PC-3 (cell line): ENCODE measurements at regions not wholly inside any gene's neighbourhood (a gene's known extent, or its start where the extent isn't known, plus 50 kb on each side); places are given as distances from the start of the nearest gene placed in this dataset.

Experiments used
- ATAC-seq: fragments of 200-7000 bp; cut with Tn5 transposase; 2 replicates; pipeline ENCODE4 v1.9.1; 2020; ENCODE audit warnings: mild to moderate bottlenecking, moderate library complexity
- BruUV-seq: library from RNA; stranded (reverse); fragments of 400-500 nt; replicated peaks from 2 replicates; lab custom pipeline; 2021; lab: Mats Ljungman, UMichigan
- CTCF ChIA-PET: fragments of 300-600 bp; sonication (Branson Sonifier 250); formaldehyde crosslinking; loops from one replicate; lab custom pipeline; 2022; ENCODE audit warnings: antibody characterized with exemption; lab: Charles Lee
- POLR2A ChIA-PET: fragments of 300-600 bp; sonication (Branson Sonifier 250); formaldehyde crosslinking; loops from one replicate; lab custom pipeline; 2022; ENCODE audit warnings: antibody characterized with exemption; ENCODE audit not compliant: unreplicated experiment; lab: Charles Lee
- DNase-seq: peaks from one replicate; pipeline ENCODE4 v3.0.0-alpha.2; 2015
- H2AFZ ChIP-seq: fragments of 300-600 bp; sonication (generic); 2 replicates; pipeline ENCODE4 v1.6.0; 2016; ENCODE audit warnings: antibody characterized with exemption, low read length
- H3F3A ChIP-seq: fragments of 300-600 bp; sonication (generic); one replicate; pipeline ENCODE4 v1.6.0; 2017; ENCODE audit warnings: antibody characterized with exemption, low read length, control low read depth, mild to moderate bottlenecking; ENCODE audit not compliant: unreplicated experiment
- H3K27ac ChIP-seq: fragments of 300-600 bp; sonication (generic); 2 replicates; pipeline ENCODE4 v1.5.1; 2016; ENCODE audit warnings: mild to moderate bottlenecking, low read length
- H3K27me3 ChIP-seq: fragments of 300-600 bp; sonication (generic); 2 replicates; pipeline ENCODE4 v1.6.1; 2016; ENCODE audit warnings: low read length, mixed read lengths
- H3K36me3 ChIP-seq: fragments of 300-600 bp; sonication (generic); 2 replicates; pipeline ENCODE4 v1.6.1; 2016; ENCODE audit warnings: low read depth, mixed run types, low read length, mixed read lengths
- H3K4me1 ChIP-seq: fragments of 300-600 bp; sonication (generic); 2 replicates; pipeline ENCODE4 v1.5.1; 2016; ENCODE audit warnings: low read length; ENCODE audit not compliant: insufficient read depth
- H3K4me2 ChIP-seq: fragments of 300-600 bp; sonication (generic); 2 replicates; pipeline ENCODE4 v1.6.0; 2016; ENCODE audit warnings: low read length
- H3K4me3 ChIP-seq: fragments of 300-600 bp; sonication (generic); 2 replicates; pipeline ENCODE4 v1.5.1; 2016; ENCODE audit warnings: mild to moderate bottlenecking, low read length, mixed read lengths
- H3K79me2 ChIP-seq: fragments of 300-600 bp; sonication (generic); 2 replicates; pipeline ENCODE4 v1.6.1; 2017; ENCODE audit warnings: low read length, mixed read lengths
- H3K9ac ChIP-seq: fragments of 300-600 bp; sonication (generic); 2 replicates; pipeline ENCODE4 v1.6.0; 2016; ENCODE audit warnings: mild to moderate bottlenecking, low read length
- H3K9me2 ChIP-seq: fragments of 300-600 bp; sonication (generic); replicated peaks from 2 replicates; pipeline ENCODE4 v1.6.1; 2016; ENCODE audit warnings: mixed run types, low read length, mixed read lengths
- H3K9me3 ChIP-seq: fragments of 300-600 bp; sonication (generic); 2 replicates; pipeline ENCODE4 v1.6.1; 2016; ENCODE audit warnings: low read length, mixed read lengths
- H4K20me1 ChIP-seq: fragments of 300-600 bp; sonication (generic); 2 replicates; pipeline ENCODE4 v1.6.1; 2016; ENCODE audit warnings: low read length, mixed read lengths
- CTCF ChIP-seq: fragments of 300-600 bp; sonication (generic); conservative IDR thresholded peaks from 2 replicates; pipeline ENCODE4 v1.5.1; 2017; ENCODE audit warnings: antibody characterized with exemption, low read depth, mild to moderate bottlenecking, low read length
- EZH2 ChIP-seq: fragments of 300-600 bp; sonication (generic); IDR thresholded peaks from one replicate; pipeline ENCODE4 v1.6.1; 2017; ENCODE audit warnings: antibody characterized with exemption, mild to moderate bottlenecking, low read length; ENCODE audit not compliant: unreplicated experiment
- EZH2phosphoT487 ChIP-seq: fragments of 300-600 bp; sonication (generic); IDR thresholded peaks from 2 replicates; pipeline ENCODE4 v1.6.1; 2018; ENCODE audit warnings: mild to moderate bottlenecking, antibody characterized with exemption, low read length, borderline replicate concordance
- intact Hi-C: fragments of 100-400 bp; cut with micrococcal nuclease; formaldehyde crosslinking; loops from 2 replicates; pipeline ENCODE4 v1.9.0; 2023

GRCh38 chr10:36837416-36837815, 288.0 kb upstream of the ANKRD30A start:
- no peak for ATAC-seq
- H3K27ac ChIP-seq = no peak overlapping the region
- intact Hi-C loops = no loop called here

DNA sequence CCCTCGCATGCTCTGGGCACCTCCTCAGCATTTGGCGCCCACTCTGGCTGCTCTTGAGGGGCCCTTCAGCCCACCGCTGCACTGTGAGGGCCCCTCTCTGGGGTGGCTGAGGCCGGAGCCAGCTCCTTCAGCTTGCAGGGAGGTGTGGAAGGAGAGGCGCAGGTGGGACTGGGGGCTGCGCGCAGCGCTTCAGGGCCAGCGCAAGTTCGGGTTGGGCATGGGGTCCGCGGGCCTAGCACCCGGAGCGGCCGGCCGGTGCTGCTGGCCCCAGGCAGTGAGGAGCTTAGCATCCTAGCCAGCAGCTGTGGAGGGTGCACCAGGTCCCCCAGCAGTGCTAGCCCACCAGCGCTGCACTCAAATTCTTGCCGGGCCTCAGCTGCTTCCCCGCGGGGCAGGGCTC, 305.6 kb upstream of the ANKRD30A start:
- no peak for DNase-seq
- H3K36me3 ChIP-seq = no peaks in the 10 kb centered on the region
- POLR2A ChIA-PET = no interaction called here
- H2AFZ ChIP-seq = no peak overlapping the region
- H3K27ac ChIP-seq = no peak overlapping the region
- no peak overlapping the region for H3K4me2 ChIP-seq
- intact Hi-C loops = no loop called here
- no peak for TF ChIP-seq EZH2
- no peak for TF ChIP-seq EZH2phosphoT487
- TF ChIP-seq CTCF = no peak
- no peaks in the 10 kb centered on the region for H3K9me2 ChIP-seq
- H3K79me2 ChIP-seq = no peaks in the 10 kb centered on the region
- ATAC-seq = no peak
- no peak overlapping the region for H3K9ac ChIP-seq
- H3K4me3 ChIP-seq = no peak overlapping the region
- H3K27me3 ChIP-seq = no peaks in the 10 kb centered on the region
- H4K20me1 ChIP-seq = no peaks in the 10 kb centered on the region
- H3F3A ChIP-seq = no peaks in the 10 kb centered on the region
- no TSS peak for BruUV-seq
- CTCF ChIA-PET = no interaction called here
- H3K9me3 ChIP-seq = no peaks in the 10 kb centered on the region
- H3K4me1 ChIP-seq = no peaks in the 10 kb centered on the region

More at GRCh38 chr10:36837416-36837815, 288.0 kb upstream of the ANKRD30A start:
- DNase-seq = no peak
- Histone ChIP-seq H3K27me3 (no peaks in the 10 kb centered on the region), H3K79me2 (no peaks in the 10 kb centered on the region), H3K4me3 (no peak overlapping the region), H3F3A (no peaks in the 10 kb centered on the region), H2AFZ (no peak overlapping the region), H4K20me1 (no peaks in the 10 kb centered on the region), H3K4me1 (no peaks in the 10 kb centered on the region), H3K9me2 (no peaks in the 10 kb centered on the region), H3K36me3 (no peaks in the 10 kb centered on the region), H3K9me3 (no peaks in the 10 kb centered on the region), H3K4me2 (no peak overlapping the region), H3K9ac (no peak overlapping the region)
- no peak for TF ChIP-seq CTCF
- no peak for TF ChIP-seq EZH2phosphoT487
- no peak for TF ChIP-seq EZH2
- BruUV-seq = no TSS peak
- ChIA-PET POLR2A (interaction anchor here (0.5 kb wide), 1 partner anchor 112 kb away, joined by 3 read pairs; no protein-coding TSS in a partner anchor), CTCF (no interaction called here)

- no peaks in the 10 kb centered on the region for H3K36me3 ChIP-seq
- ATAC-seq (no peak), DNase-seq (no peak)
- intact Hi-C loops = no loop called here
- ChIA-PET POLR2A (no interaction called here), CTCF (no interaction called here)
- no peak overlapping the region for H3K9ac ChIP-seq
- H4K20me1 ChIP-seq = no peaks in the 10 kb centered on the region
- TF ChIP-seq CTCF (no peak), EZH2phosphoT487 (no peak)
- H3K27ac ChIP-seq = no peak overlapping the region
- no peaks in the 10 kb centered on the region for H3K9me3 ChIP-seq
- no peak overlapping the region for H3K4me2 ChIP-seq
- H3K9me2 ChIP-seq = no peaks in the 10 kb centered on the region
- no TSS peak for BruUV-seq
- no peaks in the 10 kb centered on the region for H3K4me1 ChIP-seq
- 0 out of 2 replicates have a peak overlapping the region, but pooled peaks have one; percentile 1 for H2AFZ ChIP-seq
- H3K27me3 ChIP-seq = no peaks in the 10 kb centered on the region
- no peaks in the 10 kb centered on the region for H3F3A ChIP-seq
- H3K4me3 ChIP-seq = no peak overlapping the region
- H3K79me2 ChIP-seq = no peaks in the 10 kb centered on the region
Observed at GRCh38 chr10:36817898-36818297, 307.5 kb upstream of the ANKRD30A start.
